ENCODE measurements at regions not wholly inside any gene's neighbourhood (a gene's known extent, or its start where the extent isn't known, plus 50 kb on each side); places are given as distances from the start of the nearest gene placed in this dataset.

DNA sequence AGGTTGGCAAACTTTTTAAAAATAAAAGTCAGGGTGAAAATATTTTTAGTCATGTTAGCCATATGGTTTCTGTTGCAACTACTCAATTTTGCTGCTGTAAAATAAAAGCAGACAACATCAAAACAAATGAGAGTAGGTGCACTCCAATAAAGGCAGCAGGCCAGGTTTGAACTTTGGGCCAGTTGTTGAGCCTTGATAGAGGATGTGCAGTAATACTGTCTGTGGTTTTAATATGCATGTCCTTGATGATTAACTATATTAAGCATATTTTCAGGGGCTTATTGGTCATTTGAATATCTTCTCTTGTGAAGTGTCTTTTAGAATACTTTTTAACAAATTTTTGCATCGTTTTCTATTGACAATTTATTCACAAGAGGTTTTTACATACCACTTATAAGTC, 1399.9 kb upstream of the B3GALT2 start:
- Histone ChIP-seq H3K27me3 (no peaks in the 10 kb centered on the region), H3K4me3 (no peak overlapping the region), H3K36me3 (replicated peaks; ENCODE audit: insufficient read depth, low read depth) (no peaks in the 10 kb centered on the region), H2AFZ (no peak overlapping the region), H3K79me2 (no peaks in the 10 kb centered on the region), H3K4me2 (no peak overlapping the region), H4K20me1 (ENCODE audit: insufficient read depth, poor library complexity, severe bottlenecking) (no peaks in the 10 kb centered on the region), H3K9me2 (replicated peaks; ENCODE audit: insufficient read depth) (no peaks in the 10 kb centered on the region), H3K9me3 (ENCODE audit: low read depth) (no peaks in the 10 kb centered on the region), H3K27ac (no peak overlapping the region), H3K4me1 (ENCODE audit: insufficient read depth) (no peaks in the 10 kb centered on the region)
- TF ChIP-seq EZH2 (IDR thresholded peaks at IDR 0.05; ENCODE audit: borderline replicate concordance) (no peak), EZH2phosphoT487 (IDR thresholded peaks at IDR 0.05; ENCODE audit: low read depth, severe bottlenecking, unreplicated experiment) (no peak)
- 64% methylated on average over 1 of the region's 1 CpG for WGBS (ENCODE audit: low lambda C conversion rate, missing lambda C conversion rate)
- no peak for DNase-seq (ENCODE audit: low spot score)

DNA sequence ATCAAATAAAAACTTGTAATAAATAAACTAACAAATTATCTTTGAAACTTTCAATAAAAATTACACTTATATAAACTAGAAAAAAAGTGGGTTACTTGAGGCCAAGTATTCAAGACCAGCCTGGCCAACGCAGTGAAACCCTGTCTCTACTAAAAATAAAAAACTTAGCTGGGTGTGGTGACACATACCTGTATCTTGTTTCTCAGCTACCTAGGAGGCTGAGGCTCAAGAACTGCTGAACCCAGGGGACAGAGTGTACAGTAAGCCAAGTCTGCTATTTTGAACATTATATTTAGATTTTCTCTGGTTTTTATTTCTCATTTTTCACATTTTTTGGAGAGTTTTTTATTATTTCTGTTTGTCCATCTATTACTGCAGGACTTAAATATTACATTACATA, 1397.6 kb upstream of the B3GALT2 start:
- DNase-seq (ENCODE audit: low spot score): no peak
- 44% methylated on average over 1 of the region's 1 CpG for WGBS (ENCODE audit: low lambda C conversion rate, missing lambda C conversion rate)
- no peaks in the 10 kb centered on the region for H3K79me2 ChIP-seq
- no peak overlapping the region for H3K4me2 ChIP-seq
- no peak overlapping the region for H2AFZ ChIP-seq
- H3K27me3 ChIP-seq: no peaks in the 10 kb centered on the region
- no peaks in the 10 kb centered on the region for H3K4me1 ChIP-seq (ENCODE audit: insufficient read depth)
- H4K20me1 ChIP-seq (ENCODE audit: insufficient read depth, poor library complexity, severe bottlenecking): no peaks in the 10 kb centered on the region
- TF ChIP-seq EZH2 (IDR thresholded peaks at IDR 0.05; ENCODE audit: borderline replicate concordance) (no peak), EZH2phosphoT487 (IDR thresholded peaks at IDR 0.05; ENCODE audit: low read depth, severe bottlenecking, unreplicated experiment) (no peak), CTCF (IDR thresholded peaks at IDR 0.05; ENCODE audit: poor library complexity) (no peak)
- H3K27ac ChIP-seq: no peak overlapping the region
- H3K4me3 ChIP-seq: no peak overlapping the region
- no peaks in the 10 kb centered on the region for H3K36me3 ChIP-seq (replicated peaks; ENCODE audit: insufficient read depth, low read depth)
- no peaks in the 10 kb centered on the region for H3K9me3 ChIP-seq (ENCODE audit: low read depth)
- no peaks in the 10 kb centered on the region for H3K9me2 ChIP-seq (replicated peaks; ENCODE audit: insufficient read depth)

GRCh38 chr1:194570476-194570875, 1384.1 kb upstream of the B3GALT2 start:
- Histone ChIP-seq H3K4me2 (no peak overlapping the region), H3K9me3 (ENCODE audit: low read depth) (no peaks in the 10 kb centered on the region), H3K79me2 (no peaks in the 10 kb centered on the region), H3K4me3 (no peak overlapping the region), H3K27me3 (no peaks in the 10 kb centered on the region), H2AFZ (no peak overlapping the region), H3K27ac (no peak overlapping the region), H3K36me3 (replicated peaks; ENCODE audit: insufficient read depth, low read depth) (no peaks in the 10 kb centered on the region), H3K4me1 (ENCODE audit: insufficient read depth) (no peaks in the 10 kb centered on the region), H4K20me1 (ENCODE audit: insufficient read depth, poor library complexity, severe bottlenecking) (no peaks in the 10 kb centered on the region), H3K9me2 (replicated peaks; ENCODE audit: insufficient read depth) (no peaks in the 10 kb centered on the region)
- DNase-seq (ENCODE audit: low spot score): no peak
- no peak for TF ChIP-seq EZH2 (IDR thresholded peaks at IDR 0.05; ENCODE audit: borderline replicate concordance)
- TF ChIP-seq CTCF (IDR thresholded peaks at IDR 0.05; ENCODE audit: poor library complexity): no peak
- TF ChIP-seq EZH2phosphoT487 (IDR thresholded peaks at IDR 0.05; ENCODE audit: low read depth, severe bottlenecking, unreplicated experiment): no peak

DNA sequence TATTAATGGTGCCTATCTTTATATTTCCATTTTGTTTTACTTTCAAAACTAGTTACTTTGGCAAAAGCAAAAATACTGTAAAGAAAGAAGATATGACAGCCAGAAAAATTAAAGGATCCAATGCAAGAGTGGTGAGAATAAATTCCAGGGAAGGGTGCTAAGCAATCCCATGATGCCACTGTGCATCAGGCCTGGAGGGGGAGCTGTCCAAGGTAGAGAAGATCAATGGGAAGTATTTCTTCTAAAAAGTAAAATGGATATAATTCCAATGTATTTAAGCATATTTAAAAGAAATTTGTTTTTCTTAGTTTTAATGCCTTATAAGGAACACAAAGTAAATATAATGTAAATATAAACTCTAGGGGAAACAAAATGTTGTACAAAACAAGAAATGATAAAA, 1382.2 kb upstream of the B3GALT2 start:
- Histone ChIP-seq H4K20me1 (ENCODE audit: insufficient read depth, poor library complexity, severe bottlenecking) (no peaks in the 10 kb centered on the region), H3K4me1 (ENCODE audit: insufficient read depth) (no peaks in the 10 kb centered on the region), H3K4me2 (no peak overlapping the region), H3K4me3 (no peak overlapping the region), H3K9me2 (replicated peaks; ENCODE audit: insufficient read depth) (no peaks in the 10 kb centered on the region), H3K9me3 (ENCODE audit: low read depth) (no peaks in the 10 kb centered on the region), H3K27ac (no peak overlapping the region), H3K36me3 (replicated peaks; ENCODE audit: insufficient read depth, low read depth) (no peaks in the 10 kb centered on the region), H3K27me3 (no peaks in the 10 kb centered on the region), H2AFZ (no peak overlapping the region), H3K79me2 (no peaks in the 10 kb centered on the region)
- TF ChIP-seq CTCF (IDR thresholded peaks at IDR 0.05; ENCODE audit: poor library complexity): no peak
- no peak for TF ChIP-seq EZH2phosphoT487 (IDR thresholded peaks at IDR 0.05; ENCODE audit: low read depth, severe bottlenecking, unreplicated experiment)
- TF ChIP-seq EZH2 (IDR thresholded peaks at IDR 0.05; ENCODE audit: borderline replicate concordance): no peak
- no peak for DNase-seq (ENCODE audit: low spot score)
